Vagina (tissue), 2 donors: ENCODE measurements at regions not wholly inside any gene's neighbourhood (a gene's known extent, or its start where the extent isn't known, plus 50 kb on each side); places are given as distances from the start of the nearest gene placed in this dataset.

Experiments used
- CTCF ChIP-seq, 3 experiments: fragments of 450-650 bp in 2 of 3; fragments of 200-600 bp in 1 of 3; sonication (generic) in 1 of 3; IDR thresholded peaks; one replicate each; pipeline ENCODE4 v1.5.1; 2017 to 2019; ENCODE audit warnings: antibody characterized with exemption in 3 of 3, mild to moderate bottlenecking in 2 of 3, moderate library complexity in 2 of 3
- POLR2AphosphoS5 ChIP-seq, 2 donors: sonication (generic); formaldehyde crosslinking; IDR thresholded peaks; one replicate each; pipeline ENCODE4 v1.9.0; 2017; ENCODE audit warnings: antibody characterized with exemption in 2 of 2, mild to moderate bottlenecking in 2 of 2, low read depth in 1 of 2; ENCODE audit not compliant: insufficient read depth in 1 of 2

DNA sequence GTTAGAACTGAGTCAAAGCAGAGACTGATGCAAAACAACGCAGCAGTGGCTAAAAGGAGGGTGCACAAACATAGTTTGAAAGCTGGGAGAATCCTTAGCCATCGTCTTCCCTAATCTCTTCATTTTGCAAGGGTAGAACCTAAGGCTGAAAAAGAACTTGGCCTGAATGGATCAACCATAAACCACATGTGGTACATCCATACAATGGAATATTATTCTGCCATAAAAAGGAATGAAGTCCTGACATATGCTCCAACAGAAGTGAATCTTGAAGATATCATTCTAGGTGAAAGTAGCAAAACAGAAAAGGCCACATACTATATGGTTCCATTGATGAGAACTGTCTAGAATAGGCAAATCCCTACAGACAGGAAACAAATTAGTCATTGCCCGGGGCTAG lies 330.3 kb upstream of the NPVF start:
- TF ChIP-seq POLR2AphosphoS5 (IDR thresholded peaks at IDR 0.05; ENCODE audit: insufficient read depth in 1 of 2, low read depth in 1 of 2) (no peak), CTCF (IDR thresholded peaks at IDR 0.05) (no peak)
